PC-9 (cell line): ENCODE measurements at regions not wholly inside any gene's neighbourhood (a gene's known extent, or its start where the extent isn't known, plus 50 kb on each side); places are given as distances from the start of the nearest gene placed in this dataset.

Experiments used
- EZH2 ChIP-seq: fragments of 200-600 bp; sonication (generic); IDR thresholded peaks from 2 replicates; pipeline ENCODE4 v1.8.0; 2017; ENCODE audit warnings: antibody characterized with exemption, low read depth
- TF ChIP-seq, protein P1 (sequence below): fragments of 200-600 bp; sonication (generic); conservative IDR thresholded peaks from 2 replicates; pipeline ENCODE4 v1.6.1; 2017; ENCODE audit warnings: mixed run types, antibody characterized with exemption, mild to moderate bottlenecking, moderate library complexity

DNA sequence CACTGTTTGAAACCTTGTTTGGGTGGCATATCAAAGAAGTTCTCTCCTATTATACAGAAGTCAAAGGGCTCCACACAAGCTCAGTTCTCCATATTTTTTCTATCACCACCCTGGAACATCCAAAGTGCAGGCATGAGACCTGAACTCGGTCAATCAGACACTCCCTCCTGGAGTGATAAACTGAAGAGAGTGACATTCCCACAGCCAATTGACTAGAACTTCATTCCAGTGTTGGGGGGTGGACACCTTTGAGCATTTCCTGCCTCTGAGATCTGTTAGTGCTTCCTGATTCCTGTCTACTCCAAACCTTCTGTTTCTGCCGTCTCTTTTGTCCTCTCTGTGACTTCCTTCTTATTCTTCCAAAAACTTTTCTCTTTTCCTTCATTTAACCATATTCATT, 220.7 kb upstream of the NOX3 start:
- no peak for TF ChIP-seq EZH2
- TF ChIP-seq, protein P1, sequence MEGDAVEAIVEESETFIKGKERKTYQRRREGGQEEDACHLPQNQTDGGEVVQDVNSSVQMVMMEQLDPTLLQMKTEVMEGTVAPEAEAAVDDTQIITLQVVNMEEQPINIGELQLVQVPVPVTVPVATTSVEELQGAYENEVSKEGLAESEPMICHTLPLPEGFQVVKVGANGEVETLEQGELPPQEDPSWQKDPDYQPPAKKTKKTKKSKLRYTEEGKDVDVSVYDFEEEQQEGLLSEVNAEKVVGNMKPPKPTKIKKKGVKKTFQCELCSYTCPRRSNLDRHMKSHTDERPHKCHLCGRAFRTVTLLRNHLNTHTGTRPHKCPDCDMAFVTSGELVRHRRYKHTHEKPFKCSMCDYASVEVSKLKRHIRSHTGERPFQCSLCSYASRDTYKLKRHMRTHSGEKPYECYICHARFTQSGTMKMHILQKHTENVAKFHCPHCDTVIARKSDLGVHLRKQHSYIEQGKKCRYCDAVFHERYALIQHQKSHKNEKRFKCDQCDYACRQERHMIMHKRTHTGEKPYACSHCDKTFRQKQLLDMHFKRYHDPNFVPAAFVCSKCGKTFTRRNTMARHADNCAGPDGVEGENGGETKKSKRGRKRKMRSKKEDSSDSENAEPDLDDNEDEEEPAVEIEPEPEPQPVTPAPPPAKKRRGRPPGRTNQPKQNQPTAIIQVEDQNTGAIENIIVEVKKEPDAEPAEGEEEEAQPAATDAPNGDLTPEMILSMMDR = no peak
